Activated CD4-positive, alpha-beta T cell treated with anti-CD3 and anti-CD28 coated beads, Interleukin-2, amount 50 U/mL, for 1 hour (primary cell): ENCODE measurements at regions not wholly inside any gene's neighbourhood (a gene's known extent, or its start where the extent isn't known, plus 50 kb on each side); places are given as distances from the start of the nearest gene placed in this dataset.

ENCODE experiments used
- DNase-seq: peaks from one replicate; pipeline ENCODE4 v3.0.0-alpha.2; 2020

DNA sequence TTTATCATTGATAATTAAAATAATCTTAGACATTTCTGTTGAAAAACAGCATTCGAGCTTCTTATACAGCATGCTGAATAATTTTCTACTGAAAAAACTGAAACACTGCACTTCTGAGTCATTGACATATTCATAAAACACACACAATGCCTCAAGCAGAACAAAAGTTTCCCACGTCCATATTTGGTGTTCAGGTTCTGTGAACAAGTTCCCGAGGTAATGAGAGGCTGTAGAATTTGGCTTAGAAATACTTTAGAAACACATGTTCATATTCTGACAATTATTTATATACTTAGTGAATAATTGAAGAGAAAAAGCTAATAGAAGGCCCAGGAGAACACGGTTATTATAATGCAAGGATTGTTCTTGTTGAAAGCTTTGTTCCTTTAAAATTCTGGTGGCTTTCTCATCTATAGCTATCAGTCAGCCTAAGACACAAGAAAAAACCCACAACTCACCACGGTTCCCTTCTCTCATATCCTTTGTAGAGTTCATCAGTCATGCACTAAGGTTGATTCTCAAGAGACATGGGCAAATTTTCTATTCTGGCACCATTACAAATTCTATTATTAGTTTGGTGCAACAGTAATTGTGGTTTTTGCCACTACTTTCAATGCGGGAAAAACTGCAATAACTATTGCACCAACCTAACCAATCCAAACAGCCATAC, 194.4 kb downstream of the TMX3 start:
- DNase-seq = no peak

DNA sequence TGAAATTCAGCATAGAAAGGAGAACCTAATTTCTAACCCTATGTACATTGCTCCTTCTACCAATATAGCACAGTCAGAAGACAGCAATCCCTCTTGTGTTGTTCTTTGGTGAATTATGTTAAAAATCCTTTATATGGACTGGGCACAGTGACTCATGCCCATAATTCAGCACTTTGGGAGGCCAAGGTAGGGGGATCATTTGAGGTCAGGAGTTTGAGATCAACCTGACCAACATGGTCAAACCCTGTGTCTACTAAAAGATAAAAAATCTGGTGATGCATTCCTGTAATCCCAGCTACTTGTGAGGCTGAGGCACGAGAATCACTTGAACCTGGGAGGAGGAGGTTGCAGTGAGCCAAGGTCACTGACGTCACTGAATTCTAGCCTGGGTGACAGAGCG, 195.6 kb downstream of the TMX3 start:
- DNase-seq = no peak

DNA sequence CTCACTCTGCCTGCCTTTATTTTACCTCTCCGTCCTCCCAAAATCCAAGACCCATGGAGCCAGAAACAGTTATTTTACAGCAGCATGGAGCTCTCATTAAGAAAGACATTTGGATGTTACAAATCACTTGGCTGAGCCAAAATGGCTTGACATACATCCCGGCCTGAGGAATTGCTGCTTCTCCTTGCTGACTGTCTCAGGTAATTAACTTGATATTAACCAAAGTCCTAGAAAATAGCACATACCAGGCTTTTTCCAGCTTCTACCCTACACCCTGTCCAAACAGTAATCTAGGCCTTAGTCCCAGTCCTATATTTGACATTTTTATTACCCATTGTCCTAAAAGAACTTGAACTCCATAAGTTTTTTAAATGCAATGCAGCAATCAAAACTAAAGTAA, 205.0 kb downstream of the TMX3 start:
- DNase-seq = no peak

DNA sequence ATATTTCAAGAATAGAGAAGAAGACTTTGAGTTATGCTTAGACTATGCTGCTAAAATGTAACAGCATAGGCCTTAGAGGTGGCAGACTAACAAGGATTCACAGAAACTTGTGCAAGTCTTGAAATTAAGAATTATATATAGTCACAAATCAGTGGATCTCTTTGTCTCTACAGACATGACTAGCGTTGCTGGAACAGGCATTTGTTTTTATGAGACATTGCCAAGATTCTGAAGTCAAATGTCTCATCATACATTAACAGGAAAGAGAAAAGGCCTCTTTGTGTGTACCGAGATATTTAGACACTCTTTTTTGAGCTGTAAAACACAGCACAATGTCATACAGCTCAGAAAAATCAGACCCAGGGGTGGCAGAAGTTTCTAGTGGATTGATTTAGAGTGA, 207.1 kb downstream of the TMX3 start:
- no peak for DNase-seq

- no peak for DNase-seq
These were observed 209.7 kb downstream of the TMX3 start for GRCh38 chr18:68505178-68505574.

DNA sequence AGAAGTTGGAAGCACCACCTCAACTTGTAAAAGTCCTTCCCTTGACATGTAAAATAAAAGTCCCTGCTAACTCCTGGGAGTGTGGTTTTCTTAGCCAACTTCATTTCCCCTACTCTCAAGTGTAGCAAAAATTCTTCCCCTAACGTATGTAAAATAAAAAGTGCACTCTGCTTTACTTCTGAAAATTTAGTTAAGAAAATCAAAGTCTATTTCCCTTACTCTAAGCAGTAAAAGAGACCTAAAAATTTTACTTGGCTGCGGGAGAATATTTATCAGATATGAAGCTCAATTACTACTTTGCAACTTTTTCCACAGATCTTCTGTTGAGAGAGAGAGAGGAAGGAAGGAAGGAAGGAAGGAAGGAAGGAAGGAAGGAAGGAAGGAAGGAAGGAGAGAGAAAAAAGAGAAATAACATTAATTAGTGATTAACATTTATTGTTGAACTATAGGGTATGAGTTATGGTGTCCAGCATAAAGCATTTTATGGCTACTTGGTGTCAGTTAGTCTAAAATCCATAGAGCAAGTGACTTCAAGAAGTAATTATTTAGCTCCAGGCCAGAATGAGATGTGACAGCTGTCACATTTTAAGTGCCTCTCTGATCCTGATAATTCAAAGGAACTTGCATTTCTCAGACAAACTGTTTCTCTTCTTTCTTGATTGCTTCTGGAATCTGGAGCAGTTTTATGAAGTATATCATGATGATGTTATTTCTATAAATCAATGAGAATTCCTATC, 210.3 kb downstream of the TMX3 start:
- DNase-seq = no peak

DNA sequence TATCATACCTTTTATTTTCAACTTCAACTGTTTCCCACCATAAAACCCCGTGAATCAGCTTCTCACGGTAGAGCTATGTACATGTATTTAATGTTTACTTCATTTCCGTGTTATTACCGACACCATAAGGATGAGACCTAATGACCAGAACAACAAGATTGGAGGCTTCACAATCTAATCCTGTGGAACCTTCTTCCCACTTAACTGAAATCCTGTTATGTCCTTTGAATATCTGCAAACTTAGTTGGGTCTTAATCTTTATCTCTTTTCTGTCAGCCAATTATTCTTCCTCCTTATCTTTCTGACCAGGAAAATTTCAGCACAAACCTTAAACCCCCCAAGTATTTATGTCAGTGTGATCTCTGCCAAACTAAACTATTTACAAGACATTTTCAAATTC, 214.4 kb downstream of the TMX3 start:
- DNase-seq = no peak

GRCh38 chr18:68499141-68499540, 215.8 kb downstream of the TMX3 start:
- DNase-seq = no peak

GRCh38 chr18:68498636-68499035, 216.3 kb downstream of the TMX3 start:
- DNase-seq = no peak

GRCh38 chr18:68498185-68498584, 216.7 kb downstream of the TMX3 start:
- no peak for DNase-seq

DNA sequence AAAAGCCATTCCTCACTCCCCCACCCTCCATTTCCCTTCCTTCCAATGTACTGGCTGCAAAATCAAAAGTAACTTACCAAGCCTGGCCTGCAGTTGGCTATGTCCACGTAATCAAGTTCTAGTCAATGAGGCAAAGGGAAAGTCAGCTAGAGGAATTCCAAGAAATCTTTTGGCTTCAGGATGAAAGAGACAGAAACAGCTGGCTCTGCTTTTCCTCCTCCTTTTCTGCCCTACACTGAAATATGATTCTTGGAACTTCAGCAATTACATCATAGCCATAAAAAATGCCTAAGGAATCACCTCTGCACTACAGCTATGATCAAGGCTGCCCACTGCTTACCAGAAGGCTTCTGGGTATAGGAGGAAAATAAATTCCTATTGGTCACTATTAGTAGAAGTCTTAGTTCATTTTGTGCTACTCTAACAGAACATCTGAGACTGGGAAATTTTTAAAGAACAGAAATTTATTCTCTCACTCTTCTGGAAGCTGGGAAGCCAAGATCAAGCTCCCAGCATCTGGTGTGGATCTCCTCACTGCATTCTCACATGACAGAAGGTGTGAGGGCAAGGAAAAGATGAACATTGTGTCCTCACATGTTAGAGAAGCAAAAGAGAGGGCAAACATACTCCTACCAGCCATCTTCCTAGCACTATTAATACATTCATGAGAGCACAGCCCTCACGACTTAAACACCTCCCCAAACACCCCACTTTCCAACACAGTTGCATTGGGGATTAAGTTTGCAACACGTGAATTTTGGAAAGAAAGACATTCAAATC, 219.9 kb downstream of the TMX3 start:
- no peak for DNase-seq

DNA sequence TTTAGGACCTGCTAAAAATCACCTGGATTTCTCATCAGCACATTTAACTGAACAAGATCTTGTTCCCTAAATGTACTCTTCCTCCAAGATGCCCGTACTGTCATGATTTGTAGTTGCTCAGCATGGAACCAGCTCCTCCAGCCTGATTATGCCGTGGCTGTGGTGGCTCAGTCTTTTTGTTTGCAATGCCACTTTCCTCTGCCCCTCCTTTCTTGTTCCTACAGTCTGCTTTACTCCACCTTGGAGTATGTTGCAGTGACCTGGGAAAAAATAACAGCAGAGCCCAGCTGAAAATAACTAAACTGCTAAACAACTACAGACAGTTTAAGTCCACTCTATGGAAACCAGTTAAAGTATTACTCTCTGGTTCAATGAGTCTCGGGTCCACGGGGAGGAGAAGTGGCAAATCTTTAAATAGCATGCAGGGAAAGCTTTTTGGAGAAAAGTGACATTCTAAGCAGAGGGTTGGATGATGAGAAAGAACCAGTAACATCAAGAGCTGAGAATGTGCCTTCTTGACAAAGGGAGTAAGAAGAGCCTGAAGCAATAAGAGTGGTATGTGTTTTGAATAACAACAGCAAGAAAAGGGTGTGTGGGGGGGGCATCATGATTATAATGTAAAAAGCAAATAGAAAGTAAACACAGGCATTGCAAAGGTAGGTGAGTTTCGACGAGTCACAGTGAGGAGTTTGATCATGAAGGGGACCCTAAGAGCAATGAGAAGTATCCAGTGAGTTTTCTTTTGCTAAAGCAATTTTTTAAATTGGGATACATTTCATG, 225.7 kb downstream of the TMX3 start:
- DNase-seq = no peak

DNA sequence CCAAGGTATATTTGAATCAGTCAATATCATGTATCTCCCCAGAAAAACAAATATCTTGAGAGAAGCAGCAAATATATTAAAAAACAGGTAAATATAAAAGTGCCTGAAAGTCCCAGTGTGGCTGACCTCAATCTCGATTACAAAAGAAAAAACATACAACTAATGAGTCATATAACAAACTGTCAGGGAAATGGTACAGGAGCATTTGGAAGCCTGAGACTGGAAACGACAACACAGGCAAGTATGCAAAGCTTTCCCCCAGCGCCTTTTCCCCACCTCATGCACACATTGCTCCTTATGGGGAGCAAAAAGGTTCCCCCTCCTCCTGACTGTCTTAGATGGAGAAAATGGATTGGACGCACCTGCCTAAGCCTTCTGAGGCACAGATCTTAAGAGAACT, 230.7 kb downstream of the TMX3 start:
- DNase-seq = no peak

DNA sequence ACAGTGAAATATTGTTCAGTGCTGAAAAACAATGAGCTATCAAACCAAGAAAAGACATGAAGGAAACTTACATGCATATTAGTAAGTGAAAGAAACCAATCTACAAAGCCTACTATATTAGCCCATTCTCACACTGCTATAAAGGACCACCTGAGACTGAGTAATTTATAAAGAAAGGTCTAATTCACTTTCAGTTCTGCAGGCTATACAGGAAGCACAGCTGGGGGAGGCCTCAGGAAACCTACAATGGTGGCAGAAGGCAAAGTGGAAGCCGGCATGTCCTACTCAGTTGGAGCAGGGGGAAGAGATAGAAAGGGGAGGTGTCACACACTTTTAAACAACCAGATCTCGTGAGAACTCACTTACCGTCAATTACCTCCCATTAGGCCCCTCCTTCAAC, 232.1 kb downstream of the TMX3 start:
- DNase-seq = no peak

DNA sequence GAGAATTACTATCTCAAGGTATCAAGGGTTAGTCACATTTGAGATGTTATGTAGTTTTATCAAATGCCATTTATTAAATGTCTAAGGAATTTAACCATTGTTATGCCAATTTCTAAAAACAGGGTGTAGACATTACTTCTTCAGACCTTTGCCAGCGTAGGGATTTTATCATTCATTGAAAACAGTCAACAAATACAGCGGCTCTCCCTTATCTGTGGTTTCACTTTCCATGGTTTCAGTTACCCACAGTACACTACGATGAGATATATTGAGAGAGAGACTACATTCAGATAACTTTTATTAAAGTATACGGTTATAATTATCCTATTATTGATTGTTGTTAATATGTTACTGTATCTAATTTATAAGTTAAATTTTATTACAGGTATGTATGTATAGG, 234.7 kb downstream of the TMX3 start:
- no peak for DNase-seq

- no peak for DNase-seq
These were observed 236.7 kb downstream of the TMX3 start for GRCh38 chr18:68478246-68478645.

GRCh38 chr18:68475883-68476282, 239.0 kb downstream of the TMX3 start:
- DNase-seq = no peak

- DNase-seq = no peak
These were observed 242.1 kb downstream of the TMX3 start for GRCh38 chr18:68472701-68473295.

DNA sequence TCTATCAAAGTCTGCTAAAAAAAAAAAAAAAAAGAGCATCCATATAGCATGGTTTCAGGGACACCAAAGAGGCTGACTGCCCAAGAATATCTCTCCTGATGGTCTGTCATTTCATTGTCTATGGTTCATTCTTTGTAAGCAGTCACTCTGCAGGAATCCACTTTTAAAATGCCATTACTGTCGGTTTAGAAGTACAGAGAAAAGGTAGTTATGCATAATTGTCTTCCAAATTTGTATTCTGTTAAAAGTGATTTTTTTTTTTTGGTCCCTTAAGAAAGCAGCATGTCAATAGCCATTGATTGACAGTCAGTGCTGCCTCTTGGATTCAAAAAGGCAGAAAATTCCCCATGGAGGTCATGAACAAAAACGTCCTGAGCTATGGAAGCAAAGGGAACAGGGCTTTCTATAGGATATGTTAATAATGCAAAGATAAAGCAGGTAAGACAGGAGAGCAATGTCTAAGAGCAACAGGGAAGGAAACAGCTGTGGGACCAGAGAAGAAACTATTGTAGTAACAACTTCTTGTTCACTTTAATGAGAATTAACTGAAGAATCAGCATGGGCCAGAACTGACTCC, 245.8 kb downstream of the TMX3 start:
- no peak for DNase-seq

GRCh38 chr18:68467957-68468356, 247.0 kb downstream of the TMX3 start:
- DNase-seq = no peak

GRCh38 chr18:68467329-68467728, 247.6 kb downstream of the TMX3 start:
- no peak for DNase-seq

GRCh38 chr18:68466672-68467071, 248.2 kb downstream of the TMX3 start:
- DNase-seq = no peak
